ENCODE measurements at regions not wholly inside any gene's neighbourhood (a gene's known extent, or its start where the extent isn't known, plus 50 kb on each side); places are given as distances from the start of the nearest gene placed in this dataset.

GRCh38 chr10:10609379-10609955, 408.2 kb upstream of the CELF2 start:
- FAIRE-seq, result no peak

DNA sequence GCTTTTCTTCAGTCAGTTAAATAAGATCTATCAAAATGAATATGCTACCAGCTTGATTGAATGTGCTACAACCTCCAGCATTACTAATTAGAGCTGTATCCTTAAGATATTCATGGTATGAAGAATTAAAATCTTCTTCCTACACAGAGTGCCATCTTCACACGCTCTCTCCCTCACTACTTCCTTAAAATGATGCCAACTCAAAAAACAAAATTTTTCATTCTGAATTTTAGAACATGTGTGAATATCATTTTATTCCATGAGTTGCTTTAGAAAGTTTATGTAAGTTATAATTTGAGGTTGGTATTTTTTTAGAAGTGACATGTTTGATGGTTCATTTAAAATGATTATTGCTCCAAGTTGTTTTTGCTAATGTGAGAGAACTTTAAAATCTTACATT, 407.5 kb upstream of the CELF2 start:
- FAIRE-seq, result no peak

DNA sequence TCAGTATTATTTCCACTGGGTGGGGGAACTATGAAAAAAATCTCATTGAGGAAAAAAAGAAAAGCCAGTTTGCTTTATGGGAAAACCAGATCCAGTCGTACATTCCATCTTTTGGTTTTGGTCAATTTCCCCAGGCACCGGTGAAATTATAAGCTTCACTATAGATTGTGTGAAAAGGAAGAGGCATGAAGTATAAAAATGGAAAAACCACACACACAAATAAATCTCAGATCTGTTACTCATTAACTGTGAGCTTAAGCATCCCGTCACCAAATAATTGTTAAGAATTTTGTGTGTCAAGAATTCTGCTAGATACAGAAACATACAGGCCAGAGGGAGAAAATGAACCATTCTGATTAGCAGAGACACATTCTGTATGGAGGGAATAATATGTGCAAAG, 405.5 kb upstream of the CELF2 start:
- FAIRE-seq, result no peak

DNA sequence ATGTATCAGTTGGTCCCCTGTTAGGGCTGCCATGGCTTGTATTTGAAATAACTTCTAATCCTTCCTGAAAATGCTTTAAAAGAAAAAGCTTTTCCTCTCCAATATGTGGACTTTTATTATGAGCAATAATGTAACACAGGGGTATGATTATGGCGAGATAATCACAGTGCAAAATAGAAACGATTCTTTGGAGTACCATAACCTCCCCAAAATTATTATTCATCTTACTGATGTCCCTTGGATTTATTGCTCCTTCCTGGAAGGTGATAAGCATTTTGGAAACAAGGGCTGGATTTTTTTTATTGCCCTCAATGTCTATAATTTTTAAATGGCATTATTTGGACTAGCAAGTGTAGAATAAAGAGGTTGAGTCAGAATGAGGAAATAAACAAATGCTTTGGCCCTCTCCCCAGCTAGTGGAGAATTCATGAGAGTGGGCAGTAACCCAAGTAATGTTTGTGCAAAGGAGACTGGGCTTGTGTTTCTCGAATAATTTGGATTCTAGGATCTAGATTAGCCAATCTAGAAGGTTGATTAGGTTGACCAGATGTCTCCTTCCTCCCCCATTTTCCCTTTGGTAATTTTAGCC, 403.9 kb upstream of the CELF2 start:
- no peak for FAIRE-seq

GRCh38 chr10:10617686-10618085, 400.0 kb upstream of the CELF2 start:
- no peak for FAIRE-seq

DNA sequence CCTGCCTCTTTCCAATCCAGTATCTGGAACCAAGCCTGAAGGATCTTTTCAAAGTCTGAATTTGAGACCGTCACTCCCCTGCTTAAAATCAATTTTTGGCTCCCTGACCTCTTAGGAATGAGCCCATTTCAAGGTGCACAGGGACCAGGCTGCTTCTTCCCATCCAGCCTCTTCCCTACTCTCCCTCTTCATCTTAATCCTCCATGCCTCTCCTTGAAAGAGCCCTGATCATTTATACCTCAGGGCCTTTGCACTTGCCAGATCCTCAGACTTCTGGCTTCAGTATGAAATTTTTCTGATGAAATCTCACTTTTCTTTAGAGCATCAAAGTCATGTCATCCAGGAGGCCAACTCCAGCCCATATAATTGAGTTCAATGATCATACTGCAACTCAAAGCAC, 399.5 kb upstream of the CELF2 start:
- FAIRE-seq, result no peak

GRCh38 chr10:10623958-10624566, 393.6 kb upstream of the CELF2 start:
- no peak for FAIRE-seq

GRCh38 chr10:10624567-10624962, 393.1 kb upstream of the CELF2 start:
- no peak for FAIRE-seq

- FAIRE-seq, result no peak
Observed at GRCh38 chr10:10625491-10625890, 392.2 kb upstream of the CELF2 start.

DNA sequence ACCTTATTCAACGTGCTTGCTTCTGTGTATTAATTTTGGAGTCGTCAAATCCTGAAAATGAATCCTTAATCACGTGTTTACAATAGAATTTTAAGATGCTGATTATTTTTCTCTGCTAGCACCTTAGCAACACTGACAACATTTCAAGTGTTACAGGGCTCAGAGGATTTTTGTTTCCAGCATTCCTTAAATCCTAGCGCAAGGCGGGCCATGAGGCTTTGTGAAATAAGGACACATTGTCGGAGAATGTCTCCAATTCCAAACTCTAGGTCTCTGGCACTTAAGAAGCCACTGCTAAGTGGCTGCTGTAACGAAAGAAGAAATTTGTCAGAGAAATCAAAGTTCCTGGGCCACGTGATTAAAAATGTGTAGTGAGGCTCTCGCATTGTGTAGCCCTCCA, 390.9 kb upstream of the CELF2 start:
- no peak for FAIRE-seq

GRCh38 chr10:10627414-10627813, 390.3 kb upstream of the CELF2 start:
- FAIRE-seq, result no peak

- no peak for FAIRE-seq
Observed at GRCh38 chr10:10629512-10629911, 388.2 kb upstream of the CELF2 start.

GRCh38 chr10:10630281-10630680, 387.4 kb upstream of the CELF2 start:
- no peak for FAIRE-seq

DNA sequence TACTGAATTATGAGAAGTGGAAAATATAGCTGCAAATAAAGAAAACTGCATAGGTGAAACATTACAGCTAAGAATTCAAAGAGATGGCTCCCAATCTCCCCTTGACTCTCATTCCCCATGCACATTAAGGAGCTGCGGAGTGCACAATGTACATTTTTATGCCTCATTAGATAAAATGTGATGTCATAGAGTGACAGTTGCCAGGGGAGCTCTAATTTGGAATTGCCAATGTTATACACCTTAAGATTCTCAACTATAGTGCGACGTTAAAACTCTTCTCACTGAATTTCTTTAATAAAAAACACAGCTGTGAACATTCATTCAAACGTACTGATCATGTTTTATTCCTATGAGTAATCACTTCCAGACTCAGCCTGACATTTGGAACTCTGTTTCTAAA, 386.9 kb upstream of the CELF2 start:
- no peak for FAIRE-seq

GRCh38 chr10:10642189-10642588, 375.5 kb upstream of the CELF2 start:
- no peak for FAIRE-seq

DNA sequence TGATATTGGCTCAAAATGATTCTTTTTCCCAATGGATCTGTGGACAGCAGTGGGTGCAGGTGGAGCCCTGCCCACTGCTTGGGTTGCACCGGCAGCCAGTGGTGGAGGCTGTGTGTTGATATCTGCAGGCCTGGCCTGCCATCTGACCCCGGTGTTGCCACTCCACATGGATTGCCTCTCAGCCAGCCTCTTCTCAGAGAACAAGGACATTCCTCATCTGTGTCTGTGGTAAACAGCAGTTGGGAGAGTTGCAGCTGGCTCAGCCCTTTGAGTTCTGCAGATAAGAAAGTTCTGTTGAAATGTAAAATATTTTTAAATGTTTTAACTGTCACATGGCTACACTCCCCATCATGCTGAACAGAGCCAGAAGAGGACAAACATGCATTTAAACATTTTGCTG, 374.9 kb upstream of the CELF2 start:
- FAIRE-seq, result no peak

- no peak for FAIRE-seq
Observed at GRCh38 chr10:10644008-10644646, 373.5 kb upstream of the CELF2 start.

DNA sequence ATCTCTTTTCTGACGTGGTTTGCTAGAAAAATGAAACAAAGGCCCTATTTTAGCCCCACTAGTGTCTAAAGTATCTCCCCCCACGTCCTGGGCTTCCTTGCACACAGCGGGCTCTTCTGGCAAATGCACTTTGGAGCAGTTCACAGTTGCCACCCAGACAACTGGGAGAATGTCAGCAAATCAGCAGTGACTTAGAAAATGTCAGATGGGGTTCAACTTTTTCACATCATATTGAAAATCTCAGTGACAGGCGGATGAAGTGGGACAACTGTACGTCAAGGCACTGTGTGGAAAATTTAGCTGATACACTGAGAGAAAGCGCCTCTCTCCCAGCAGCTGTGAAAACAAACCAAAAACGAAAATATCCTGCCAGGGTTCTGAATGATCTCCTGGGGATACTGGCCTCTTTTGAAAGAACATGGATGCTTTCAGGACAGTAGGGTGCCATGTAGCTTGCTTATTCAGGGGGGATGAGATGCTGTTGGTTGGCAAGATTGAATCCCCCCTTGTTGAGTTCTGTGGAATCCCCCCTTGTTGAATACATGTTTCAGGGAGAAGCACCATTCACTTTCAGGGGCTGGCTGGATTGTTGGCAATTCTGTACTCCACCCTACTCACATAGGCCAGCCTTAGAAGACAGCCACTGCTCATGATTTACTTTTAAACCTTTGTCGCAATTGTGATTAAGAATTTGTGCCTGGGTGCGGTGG, 372.8 kb upstream of the CELF2 start:
- no peak for FAIRE-seq

DNA sequence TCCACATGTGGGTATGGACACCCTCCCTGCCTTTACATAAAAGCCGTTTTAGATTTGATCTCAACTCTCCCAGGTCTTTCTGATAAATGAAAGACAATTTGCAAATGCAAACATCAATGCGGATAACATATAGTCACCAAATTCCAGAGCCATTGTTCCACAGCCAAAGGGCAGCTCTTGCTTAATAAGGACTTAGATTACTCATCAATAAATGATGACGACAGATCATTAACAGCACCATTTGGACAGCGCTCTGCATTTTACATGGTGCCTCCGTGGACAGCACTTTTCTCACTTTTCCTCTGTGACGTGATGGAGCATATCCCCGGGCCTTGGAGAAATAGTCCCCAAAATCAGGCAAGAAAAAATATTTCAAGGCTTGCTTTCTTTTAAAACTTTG, 370.3 kb upstream of the CELF2 start:
- FAIRE-seq, result no peak

- no peak for FAIRE-seq
Observed at GRCh38 chr10:10657139-10657760, 360.4 kb upstream of the CELF2 start.

DNA sequence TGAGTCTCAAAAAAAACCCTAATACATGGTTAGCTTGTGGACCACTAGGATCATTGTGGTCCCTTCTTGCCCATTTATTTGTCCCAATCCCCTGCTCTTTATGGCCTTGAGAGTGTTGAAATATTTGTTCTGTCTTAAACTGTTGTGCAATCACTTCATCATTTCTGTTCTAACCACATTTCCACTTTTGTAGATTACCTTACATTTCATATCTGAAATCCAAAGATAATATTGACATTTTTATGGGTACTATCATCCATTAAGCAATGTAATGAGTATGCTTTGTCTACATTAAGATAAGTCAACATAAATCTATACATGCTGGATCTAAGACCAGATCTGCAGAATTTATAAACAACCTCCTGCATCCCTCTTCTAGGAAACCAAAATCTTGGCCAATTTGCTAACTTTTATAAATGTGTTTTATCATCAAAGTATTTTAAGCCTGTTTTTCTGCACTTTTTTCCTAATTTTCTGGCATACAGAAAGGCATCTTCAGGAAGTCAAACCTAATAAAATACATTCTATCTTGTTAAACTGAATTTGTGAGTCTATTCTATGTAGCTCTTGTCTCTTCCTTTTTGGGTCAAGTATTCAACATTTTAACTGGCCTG, 359.4 kb upstream of the CELF2 start:
- FAIRE-seq, result no peak

DNA sequence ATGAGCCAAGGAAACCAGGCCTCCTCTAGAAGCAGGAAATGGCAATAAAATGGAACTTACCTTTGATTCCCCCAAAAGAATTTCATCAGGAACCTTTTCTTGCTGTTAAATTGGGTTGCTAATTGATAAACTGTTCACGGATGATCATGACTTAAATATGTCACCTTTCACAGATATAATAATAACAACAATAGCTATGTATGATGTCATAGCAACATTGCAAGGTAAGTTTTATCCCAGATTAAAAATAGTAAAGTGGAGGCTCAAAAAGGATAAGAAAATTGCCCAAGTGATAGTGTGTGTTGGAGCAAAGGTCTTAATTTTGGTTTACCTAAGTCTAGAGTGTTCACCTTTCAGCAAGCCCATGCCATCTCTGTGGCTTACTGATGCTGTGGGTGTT, 357.6 kb upstream of the CELF2 start:
- FAIRE-seq, result no peak

DNA sequence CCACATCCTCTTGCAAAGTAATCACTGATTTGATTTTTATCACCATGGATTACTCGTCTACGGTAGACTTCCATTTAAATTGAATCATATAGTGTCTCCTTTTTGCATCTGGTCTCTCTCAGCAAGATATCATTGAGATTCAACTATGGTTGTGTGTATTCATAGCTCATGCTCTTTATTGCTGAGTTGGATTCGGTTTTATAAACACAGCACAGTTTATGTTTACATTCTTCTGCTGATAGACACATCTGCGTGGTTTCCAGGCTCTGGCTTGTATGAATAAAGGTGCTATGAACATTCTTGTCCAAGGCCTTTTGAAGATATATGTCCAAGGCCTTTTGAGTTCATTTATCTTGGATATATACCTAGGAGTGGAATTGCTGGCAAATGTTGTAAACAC, 356.5 kb upstream of the CELF2 start:
- FAIRE-seq, result no peak

Data from G401.6 (cell line).